Activated CD8-positive, alpha-beta T cell treated with anti-CD3 and anti-CD28 coated beads, Interleukin-2, amount 10 ng/mL, durations not matched to agents 7 days and 5 days (primary cell): ENCODE measurements at regions not wholly inside any gene's neighbourhood (a gene's known extent, or its start where the extent isn't known, plus 50 kb on each side); places are given as distances from the start of the nearest gene placed in this dataset.
A peak's percentile ranks its signal among the peaks of the same experiment; 100 is the strongest.
"Not testable (repeated sequence)": the region's sequence is repeated elsewhere in the genome, so short reads cannot be mapped to it uniquely, and the experiment has no call there.

Experiments used
- ATAC-seq: fragments of 150-1000 bp; cut with Tn5 transposase; one replicate; pipeline ENCODE4 v1.10.0; 2021; ENCODE audit warnings: moderate library complexity
- CTCF ChIA-PET: fragments of 350-600 bp; sonication (Branson Sonifier 250); formaldehyde crosslinking; loops from one replicate; lab custom pipeline; 2021; ENCODE audit warnings: antibody characterized with exemption; lab: Charles Lee
- POLR2A ChIA-PET: fragments of 350-600 bp; sonication (Branson Sonifier 250); formaldehyde crosslinking; loops from one replicate; lab custom pipeline; 2021; ENCODE audit warnings: antibody characterized with exemption; lab: Charles Lee
- DNase-seq: peaks from one replicate; pipeline ENCODE4 v3.0.0-alpha.2; 2020
- H3K27ac Mint-ChIP-seq: one replicate; pipeline ENCODE4 v1.8.0; 2021; ENCODE audit warnings: mild to moderate bottlenecking, mixed read lengths
- H3K27me3 Mint-ChIP-seq: one replicate; pipeline ENCODE4 v1.8.0; 2021; ENCODE audit warnings: low read depth, mixed read lengths
- H3K36me3 Mint-ChIP-seq: one replicate; pipeline ENCODE4 v1.8.0; 2021; ENCODE audit warnings: low read depth, mixed read lengths
- H3K4me1 Mint-ChIP-seq: one replicate; pipeline ENCODE4 v1.8.0; 2021; ENCODE audit warnings: low read depth, mixed read lengths
- H3K4me3 Mint-ChIP-seq: one replicate; pipeline ENCODE4 v1.8.0; 2021; ENCODE audit warnings: mild to moderate bottlenecking, mixed read lengths
- H3K9me3 Mint-ChIP-seq: one replicate; pipeline ENCODE4 v1.8.0; 2022; ENCODE audit warnings: mixed read lengths; ENCODE audit not compliant: insufficient read depth

DNA sequence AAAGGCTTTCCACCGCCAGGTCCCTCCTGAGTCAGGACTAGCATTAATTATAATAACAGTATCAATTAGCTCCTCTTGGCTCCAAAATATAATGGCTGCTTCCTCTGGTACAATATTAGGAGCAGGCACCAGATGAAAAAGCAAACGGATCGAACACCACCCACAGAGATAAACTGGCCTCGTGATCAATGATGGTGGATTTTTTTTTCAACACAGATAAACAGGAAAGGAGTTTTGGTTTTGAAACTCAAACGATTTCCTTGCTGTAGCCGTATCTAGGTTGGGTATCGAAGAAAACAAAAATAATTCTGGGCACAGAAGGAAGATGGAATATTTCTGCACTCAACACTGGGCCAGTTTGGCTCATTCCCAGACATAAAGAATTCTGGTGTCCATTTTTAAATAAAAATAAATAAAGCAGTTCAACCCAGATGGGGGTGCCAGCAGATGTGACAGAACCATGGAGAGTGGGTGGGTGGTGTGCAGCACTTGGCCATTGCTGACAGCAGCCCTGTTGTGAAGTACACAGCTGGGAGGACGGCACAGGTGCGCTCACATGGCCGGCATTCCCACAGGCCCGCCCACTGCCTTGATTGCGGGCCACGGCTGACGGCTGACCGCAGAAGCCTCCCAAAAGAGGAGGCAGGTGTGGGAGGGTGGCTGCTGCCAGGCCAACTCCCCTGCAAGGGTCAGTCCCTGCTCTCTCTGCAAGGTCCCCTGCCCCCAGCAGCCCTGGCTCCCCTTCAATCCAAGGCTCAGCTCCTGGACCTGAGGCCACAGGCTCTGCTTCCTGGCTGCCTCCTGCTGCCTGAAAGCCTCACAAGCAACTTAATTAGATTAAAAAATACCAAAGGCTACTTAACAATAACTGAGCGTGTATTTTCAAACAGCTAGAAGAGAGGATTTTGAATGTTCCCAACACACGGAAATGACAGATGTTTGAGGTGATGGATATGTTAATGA, 351.9 kb upstream of the ID2 start:
- H3K27me3 Mint-ChIP-seq, result no peaks in the 10 kb centered on the region
- POLR2A ChIA-PET, result interaction anchor here (0.7 kb wide), 1 partner anchor 1467 kb away, joined by 3 read pairs; no protein-coding TSS in a partner anchor
- H3K4me1 Mint-ChIP-seq, result peaks cover 56% of the 10 kb centered on the region
- H3K27ac Mint-ChIP-seq, result peak overlapping the region; percentile 14
- ATAC-seq (no peak), DNase-seq (no peak)
- peaks cover 3% of the 10 kb centered on the region for H3K36me3 Mint-ChIP-seq
- H3K9me3 Mint-ChIP-seq, result no peaks in the 10 kb centered on the region
- H3K4me3 Mint-ChIP-seq, result no peak overlapping the region
- CTCF ChIA-PET, result interaction anchor here (0.7 kb wide), 1 partner anchor 695 kb away, joined by 3 read pairs; no protein-coding TSS in a partner anchor

DNA sequence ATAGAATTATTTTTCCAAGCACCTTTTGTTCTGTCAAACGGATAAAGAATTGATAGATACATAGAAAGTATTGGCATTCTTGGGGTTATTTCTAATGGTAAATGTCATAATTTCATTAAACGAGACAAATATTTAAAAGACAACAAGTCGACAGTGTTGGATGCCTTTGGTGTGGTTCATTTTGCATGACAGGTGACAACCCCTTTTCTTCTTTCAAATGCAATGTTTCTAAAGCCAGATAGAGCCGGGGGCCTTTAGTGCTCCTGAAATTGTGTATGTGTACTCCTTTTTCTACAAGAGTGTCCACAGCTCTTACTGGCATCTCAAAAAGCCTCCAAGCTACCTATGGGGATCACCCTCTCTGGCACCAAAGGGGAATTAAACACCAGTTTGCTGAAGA, 350.8 kb upstream of the ID2 start:
- H3K4me1 Mint-ChIP-seq, result peaks cover 58% of the 10 kb centered on the region
- H3K27me3 Mint-ChIP-seq, result peaks cover 2% of the 10 kb centered on the region
- POLR2A ChIA-PET, result no interaction called here
- DNase-seq (no peak), ATAC-seq (no peak)
- H3K36me3 Mint-ChIP-seq, result peaks cover 3% of the 10 kb centered on the region
- no peaks in the 10 kb centered on the region for H3K9me3 Mint-ChIP-seq
- no peak overlapping the region for H3K27ac Mint-ChIP-seq
- CTCF ChIA-PET, result no interaction called here
- H3K4me3 Mint-ChIP-seq, result no peak overlapping the region

DNA sequence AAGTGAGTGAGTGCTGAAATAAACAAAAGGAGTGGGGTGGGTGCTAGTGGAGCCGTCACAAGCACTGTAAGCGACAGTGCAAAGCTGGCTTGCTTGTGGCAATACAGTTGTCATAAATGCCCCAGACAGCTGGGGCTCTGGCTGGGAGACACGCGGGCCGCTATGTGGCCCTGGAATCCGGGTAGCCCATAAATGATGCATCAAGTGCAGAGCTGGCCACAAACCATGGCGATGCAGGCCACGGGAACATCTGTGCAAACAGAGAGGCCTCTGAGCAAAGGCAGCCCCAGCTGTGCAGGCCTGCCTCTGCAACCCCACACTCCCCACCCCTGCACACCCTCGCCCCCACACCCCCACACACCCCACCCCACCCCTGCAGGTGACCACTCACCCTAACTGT, 349.2 kb upstream of the ID2 start:
- H3K4me3 Mint-ChIP-seq, result no peak overlapping the region
- H3K27me3 Mint-ChIP-seq, result peaks cover 2% of the 10 kb centered on the region
- no peak overlapping the region for H3K27ac Mint-ChIP-seq
- ATAC-seq (no peak), DNase-seq (no peak)
- ChIA-PET POLR2A (no interaction called here), CTCF (no interaction called here)
- H3K36me3 Mint-ChIP-seq, result peaks cover 6% of the 10 kb centered on the region
- no peaks in the 10 kb centered on the region for H3K9me3 Mint-ChIP-seq
- H3K4me1 Mint-ChIP-seq, result peaks cover 61% of the 10 kb centered on the region

DNA sequence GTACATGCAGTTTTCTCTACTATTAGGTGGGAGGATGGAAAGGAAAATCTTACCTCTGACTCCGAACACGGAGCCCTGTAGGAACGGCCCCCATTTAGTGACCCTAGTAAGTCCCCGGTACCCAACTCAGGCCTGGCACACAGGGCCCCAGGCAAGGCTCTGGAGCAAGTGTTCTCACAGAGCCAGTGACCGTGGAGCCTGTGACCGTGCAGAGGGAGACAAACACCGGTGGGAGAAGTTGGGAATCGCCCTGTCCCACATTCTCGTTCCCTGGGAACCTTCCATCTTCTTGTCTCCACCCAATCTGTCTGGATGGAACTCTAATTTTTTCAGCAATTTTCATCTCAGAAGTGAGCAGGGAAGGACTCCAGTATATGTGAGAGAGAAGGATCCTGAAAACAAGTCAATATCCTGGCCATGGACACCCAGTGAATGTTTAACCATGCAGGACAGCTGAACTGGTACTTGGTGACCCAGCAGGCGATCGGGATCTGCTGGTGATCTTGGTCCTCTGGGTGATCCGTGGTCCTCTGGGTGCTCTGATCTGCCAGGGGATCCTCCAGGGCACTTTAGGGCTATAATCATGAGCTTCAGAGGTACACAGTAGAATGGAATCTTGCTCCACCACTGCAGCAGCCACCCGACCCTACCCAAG, 348.6 kb upstream of the ID2 start:
- no peak overlapping the region for H3K4me3 Mint-ChIP-seq
- peaks cover 9% of the 10 kb centered on the region for H3K36me3 Mint-ChIP-seq
- POLR2A ChIA-PET, result no interaction called here
- CTCF ChIA-PET, result interaction anchor here (0.6 kb wide), 1 partner anchor 226 kb away, joined by 3 read pairs; no protein-coding TSS in a partner anchor
- DNase-seq (no peak), ATAC-seq (no peak)
- H3K27me3 Mint-ChIP-seq, result peaks cover 2% of the 10 kb centered on the region
- peaks cover 60% of the 10 kb centered on the region for H3K4me1 Mint-ChIP-seq
- no peak overlapping the region for H3K27ac Mint-ChIP-seq
- no peaks in the 10 kb centered on the region for H3K9me3 Mint-ChIP-seq

DNA sequence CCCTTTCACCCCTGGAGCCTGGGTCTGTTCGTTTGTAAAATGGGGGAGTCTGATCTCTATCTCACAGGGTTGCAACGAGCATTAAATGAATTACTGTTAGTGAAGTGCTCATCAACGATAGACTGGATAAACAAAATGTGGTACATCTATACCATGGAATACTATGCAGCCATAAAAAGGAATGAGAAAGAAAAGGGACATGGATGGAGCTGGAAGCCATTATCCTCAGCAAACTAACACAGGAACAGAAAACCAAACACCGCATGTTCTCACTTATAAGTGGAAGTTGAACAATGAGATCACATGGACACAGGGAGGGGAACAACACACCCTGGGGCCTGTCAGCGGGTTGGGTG, 348.0 kb upstream of the ID2 start:
- CTCF ChIA-PET, result interaction anchor here (0.6 kb wide), 1 partner anchor 226 kb away, joined by 3 read pairs; no protein-coding TSS in a partner anchor
- H3K9me3 Mint-ChIP-seq, POLR2A ChIA-PET, H3K4me3 Mint-ChIP-seq, DNase-seq, H3K27ac Mint-ChIP-seq, ATAC-seq, H3K36me3 Mint-ChIP-seq, H3K27me3 Mint-ChIP-seq: not testable (repeated sequence)
- peaks cover 60% of the 10 kb centered on the region for H3K4me1 Mint-ChIP-seq

DNA sequence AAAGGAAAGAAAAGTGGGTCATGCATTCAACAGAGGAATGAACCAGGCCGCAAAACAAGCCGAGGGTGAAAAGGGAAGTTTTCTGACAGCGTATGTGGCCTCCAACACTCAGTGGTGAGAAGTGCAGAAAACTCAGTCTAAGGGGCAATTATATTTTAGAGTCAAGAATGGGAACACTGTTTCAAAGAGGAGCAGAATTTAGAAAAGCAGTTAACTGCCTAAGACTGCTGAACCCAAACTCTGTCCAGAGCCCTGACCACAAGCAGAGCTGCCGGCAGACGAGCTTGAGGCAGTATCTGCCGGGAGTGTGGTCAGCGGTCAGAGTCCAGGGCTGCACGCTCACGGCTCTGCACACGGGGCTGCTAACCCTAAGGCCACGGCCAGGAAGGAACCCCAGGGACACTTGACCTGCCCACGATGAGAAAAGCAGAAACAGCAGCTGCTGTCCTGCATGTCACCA, 347.0 kb upstream of the ID2 start:
- Mint-ChIP-seq H3K9me3 (no peaks in the 10 kb centered on the region), H3K27me3 (peaks cover 2% of the 10 kb centered on the region), H3K4me1 (peaks cover 49% of the 10 kb centered on the region), H3K27ac (no peak overlapping the region), H3K4me3 (no peak overlapping the region), H3K36me3 (peaks cover 9% of the 10 kb centered on the region)
- POLR2A ChIA-PET, result no interaction called here
- DNase-seq (no peak), ATAC-seq (no peak)
- CTCF ChIA-PET, result no interaction called here

DNA sequence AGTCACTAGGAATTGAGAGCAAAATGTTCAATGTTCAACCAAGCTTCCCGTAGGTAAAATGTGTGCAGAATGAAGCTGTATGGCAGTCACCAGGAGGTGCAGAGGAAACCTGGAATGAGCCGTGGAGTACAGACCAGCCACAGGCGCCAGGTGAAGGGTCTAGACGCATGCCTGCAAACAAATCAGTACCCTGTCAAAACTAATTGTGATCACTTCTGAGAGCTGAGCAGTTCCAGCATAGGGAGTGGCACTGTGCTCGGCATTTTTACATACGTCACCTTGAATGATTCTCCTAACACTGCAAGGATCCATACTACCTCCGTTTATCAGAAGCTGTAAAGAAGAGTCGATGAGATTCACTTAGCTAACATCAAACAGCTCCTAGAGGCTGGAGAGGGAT, 346.1 kb upstream of the ID2 start:
- ChIA-PET CTCF (no interaction called here), POLR2A (no interaction called here)
- H3K27ac Mint-ChIP-seq, result no peak overlapping the region
- no peak for ATAC-seq
- peaks cover 42% of the 10 kb centered on the region for H3K4me1 Mint-ChIP-seq
- H3K4me3 Mint-ChIP-seq, result no peak overlapping the region
- H3K36me3 Mint-ChIP-seq, result peaks cover 13% of the 10 kb centered on the region
- peaks cover 2% of the 10 kb centered on the region for H3K27me3 Mint-ChIP-seq
- DNase-seq, result no peak
- no peaks in the 10 kb centered on the region for H3K9me3 Mint-ChIP-seq

DNA sequence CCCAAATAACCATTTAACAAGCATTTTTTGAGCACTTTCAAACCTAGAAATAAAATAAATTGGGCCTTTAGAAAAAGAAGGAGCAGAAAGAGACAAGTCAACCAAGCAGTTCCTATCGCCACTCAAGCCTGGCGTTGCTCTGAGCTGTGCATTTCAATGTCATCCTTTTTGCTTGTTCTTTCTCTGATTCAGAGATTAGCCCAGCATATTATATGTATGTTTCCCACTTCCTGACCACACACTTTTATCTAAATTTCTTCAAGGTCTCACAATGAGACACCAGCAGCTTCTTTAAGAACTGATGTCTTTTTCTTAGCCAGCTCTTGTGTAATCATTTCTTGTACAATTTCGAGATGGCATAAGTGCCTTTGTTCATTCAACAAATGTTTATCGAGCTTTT, 344.5 kb upstream of the ID2 start:
- peak overlapping the region; percentile 48 for H3K4me3 Mint-ChIP-seq

DNA sequence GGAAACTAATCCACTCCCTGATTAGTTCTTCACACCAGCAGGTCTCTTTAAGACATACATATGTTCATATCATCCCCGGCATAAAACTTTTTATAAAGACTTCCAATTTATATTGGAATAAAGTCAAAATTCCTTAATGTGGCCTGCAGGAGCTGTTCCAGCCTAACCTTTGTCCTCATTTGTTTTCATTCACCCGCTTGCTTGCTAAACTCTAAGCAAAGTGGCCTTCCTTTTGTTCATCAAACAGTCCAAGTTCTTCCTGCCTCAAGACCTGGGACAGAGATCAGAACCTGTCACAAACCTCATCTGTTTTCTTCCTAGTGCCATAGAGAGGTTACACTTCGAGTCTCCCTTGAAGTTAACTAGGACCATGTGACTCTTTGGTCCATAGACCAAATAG, 339.4 kb upstream of the ID2 start:
- H3K4me1 Mint-ChIP-seq, result peaks cover 29% of the 10 kb centered on the region

More for the DNA sequence above, 344.5 kb upstream of the ID2 start:
- Mint-ChIP-seq H3K27ac (peak overlapping the region; percentile 86), H3K9me3 (no peaks in the 10 kb centered on the region), H3K27me3 (peaks cover 2% of the 10 kb centered on the region), H3K36me3 (peaks cover 16% of the 10 kb centered on the region), H3K4me1 (peaks cover 41% of the 10 kb centered on the region)
- POLR2A ChIA-PET, result interaction anchor here (0.6 to 1.4 kb wide), 6 partner anchors 9 to 345 kb away, joined by 3 to 6 read pairs (median 4); partner anchors contain the start of gene ID2
- DNase-seq (peak; percentile 61), ATAC-seq (peak; percentile 99)
- CTCF ChIA-PET, result interaction anchor here (0.6 to 2.0 kb wide), 6 partner anchors 10 to 295 kb away, joined by 3 to 9 read pairs (median 4); no protein-coding TSS in a partner anchor

DNA sequence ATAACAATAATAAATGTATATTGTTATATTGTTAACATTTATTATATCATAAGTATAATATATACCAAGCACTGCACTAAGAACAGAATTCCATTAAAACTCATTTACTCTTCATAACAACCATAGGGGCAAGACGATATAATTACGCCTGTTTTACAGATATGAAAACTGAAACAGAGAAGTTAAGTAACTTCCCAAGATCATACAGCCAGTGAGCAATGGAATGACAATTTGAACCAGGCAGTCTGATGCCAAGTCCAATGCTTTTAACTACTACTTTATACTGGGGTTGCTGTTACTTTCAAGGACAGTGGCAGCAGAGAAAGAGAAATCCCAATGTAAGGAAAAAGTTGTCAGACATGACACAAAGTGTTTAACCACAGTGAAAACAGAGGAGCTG, 338.8 kb upstream of the ID2 start:
- H3K27ac Mint-ChIP-seq, result no peak overlapping the region
- H3K4me1 Mint-ChIP-seq, result peaks cover 23% of the 10 kb centered on the region
- peaks cover 9% of the 10 kb centered on the region for H3K36me3 Mint-ChIP-seq
- H3K4me3 Mint-ChIP-seq, result no peak overlapping the region
- DNase-seq, result no peak
- no peak for ATAC-seq
- ChIA-PET CTCF (no interaction called here), POLR2A (no interaction called here)
- no peaks in the 10 kb centered on the region for H3K9me3 Mint-ChIP-seq
- no peaks in the 10 kb centered on the region for H3K27me3 Mint-ChIP-seq

More for the DNA sequence above, 339.4 kb upstream of the ID2 start:
- DNase-seq (no peak), ATAC-seq (no peak)
- Mint-ChIP-seq H3K27ac (no peak overlapping the region), H3K9me3 (no peaks in the 10 kb centered on the region), H3K27me3 (no peaks in the 10 kb centered on the region), H3K4me3 (no peak overlapping the region), H3K36me3 (peaks cover 14% of the 10 kb centered on the region)
- POLR2A ChIA-PET, result no interaction called here
- CTCF ChIA-PET, result no interaction called here

DNA sequence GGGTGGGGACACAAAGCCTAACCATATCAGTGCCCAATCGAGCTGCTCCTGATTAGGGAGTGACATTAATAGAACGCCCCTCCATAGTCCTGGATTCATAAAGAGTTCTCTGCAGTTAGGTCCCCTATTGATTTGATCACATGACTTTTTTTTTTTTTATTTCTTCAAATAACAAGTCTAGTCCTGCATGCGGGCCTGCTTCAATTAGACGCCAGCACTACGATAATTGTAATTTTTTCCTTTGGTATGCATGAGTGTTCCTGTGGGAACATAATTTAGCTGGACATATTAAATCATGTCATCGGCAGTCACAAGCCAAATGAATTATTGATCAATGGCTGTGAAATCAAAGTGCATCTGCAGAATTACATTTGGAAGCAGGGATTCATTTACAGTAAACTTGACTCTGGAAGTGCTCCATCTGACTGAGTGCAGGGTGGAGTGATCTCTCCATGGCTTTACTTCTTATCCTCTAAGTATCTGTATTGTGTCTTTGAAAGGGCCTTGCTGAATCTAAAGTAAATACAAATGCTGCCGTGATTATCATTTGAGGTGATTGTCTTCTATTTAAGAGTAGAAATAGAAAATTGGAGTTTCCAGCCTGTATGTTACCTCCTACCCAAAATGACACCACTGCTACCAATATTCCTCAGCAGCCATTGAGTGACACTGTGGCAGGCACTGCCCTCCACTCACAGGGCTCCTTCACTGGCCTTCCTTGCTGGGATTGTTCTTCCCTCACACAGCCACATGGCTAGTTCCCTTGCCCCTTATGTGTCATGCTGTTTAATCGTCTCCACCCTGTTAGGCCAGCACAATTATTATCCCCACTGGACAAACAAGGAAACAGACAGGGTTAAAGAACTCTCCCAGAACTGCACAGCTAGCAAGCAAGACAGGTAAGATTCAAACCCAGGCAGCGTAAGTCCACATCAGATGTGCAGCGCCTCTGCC, 337.4 kb upstream of the ID2 start:
- ATAC-seq, result no peak
- Mint-ChIP-seq H3K27ac (no peak overlapping the region), H3K27me3 (no peaks in the 10 kb centered on the region), H3K36me3 (peaks cover 9% of the 10 kb centered on the region), H3K4me1 (peaks cover 24% of the 10 kb centered on the region), H3K4me3 (no peak overlapping the region), H3K9me3 (no peaks in the 10 kb centered on the region)
- CTCF ChIA-PET, result no interaction called here
- DNase-seq, result no peak
- POLR2A ChIA-PET, result no interaction called here
